Karpas-422 (cell line): ENCODE measurements at regions not wholly inside any gene's neighbourhood (a gene's known extent, or its start where the extent isn't known, plus 50 kb on each side); places are given as distances from the start of the nearest gene placed in this dataset.

Source experiments
- DNase-seq: peaks from one replicate; pipeline ENCODE4 v3.0.0-alpha.2; 2015
- H2AFZ ChIP-seq: fragments of 200-600 bp; sonication (generic); 2 replicates; pipeline ENCODE4 v1.6.1; 2014; ENCODE audit warnings: antibody characterized with exemption, low read length, mixed read lengths
- H3K27ac ChIP-seq: fragments of 200-600 bp; sonication (generic); 2 replicates; pipeline ENCODE4 v1.5.1; 2014; ENCODE audit warnings: mild to moderate bottlenecking, low read length, moderate library complexity
- H3K27me3 ChIP-seq: fragments of 200-600 bp; sonication (generic); 2 replicates; pipeline ENCODE4 v1.6.1; 2014; ENCODE audit warnings: low read length, mixed read lengths
- H3K36me3 ChIP-seq: fragments of 200-600 bp; sonication (generic); 2 replicates; pipeline ENCODE4 v1.6.1; 2014; ENCODE audit warnings: low read length, mixed read lengths; ENCODE audit not compliant: insufficient read depth
- H3K4me1 ChIP-seq: fragments of 200-600 bp; sonication (generic); 2 replicates; pipeline ENCODE4 v1.6.1; 2014; ENCODE audit warnings: mild to moderate bottlenecking, low read length, mixed read lengths
- H3K4me2 ChIP-seq: fragments of 200-600 bp; sonication (generic); 2 replicates; pipeline ENCODE4 v1.6.1; 2014; ENCODE audit warnings: low read length, low read depth, mild to moderate bottlenecking; ENCODE audit not compliant: poor library complexity, severe bottlenecking
- H3K4me3 ChIP-seq: fragments of 200-600 bp; sonication (generic); 2 replicates; pipeline ENCODE4 v1.5.1; 2014; ENCODE audit warnings: mild to moderate bottlenecking, antibody characterized with exemption, low read length, mixed read lengths
- H3K79me2 ChIP-seq: fragments of 200-600 bp; sonication (generic); 2 replicates; pipeline ENCODE4 v1.6.1; 2014; ENCODE audit warnings: mild to moderate bottlenecking, low read length, mixed read lengths
- H3K9ac ChIP-seq: fragments of 200-600 bp; sonication (generic); 2 replicates; pipeline ENCODE4 v1.6.0; 2014; ENCODE audit warnings: low read length
- H3K9me2 ChIP-seq: fragments of 200-600 bp; sonication (generic), shearing (Covaris generic); replicated peaks from 2 replicates; pipeline ENCODE4 v1.6.0; 2014; ENCODE audit warnings: mild to moderate bottlenecking, low read length, moderate library complexity; ENCODE audit not compliant: insufficient read depth
- H3K9me3 ChIP-seq: fragments of 300-700, 200-600 bp; sonication (generic); 2 replicates; pipeline ENCODE4 v1.6.1; 2014; ENCODE audit warnings: low read length, mixed read lengths
- H4K20me1 ChIP-seq: fragments of 200-600 bp; sonication (generic); 2 replicates; pipeline ENCODE4 v1.6.1; 2014; ENCODE audit warnings: mild to moderate bottlenecking, antibody characterized with exemption, low read length, low read depth; ENCODE audit not compliant: insufficient read depth

- no peaks in the 10 kb centered on the region for H3K27me3 ChIP-seq
- H3K4me2 ChIP-seq = no peak overlapping the region
- H2AFZ ChIP-seq = no peak overlapping the region
- no peaks in the 10 kb centered on the region for H4K20me1 ChIP-seq
- H3K79me2 ChIP-seq = no peaks in the 10 kb centered on the region
- H3K36me3 ChIP-seq = no peaks in the 10 kb centered on the region
- no peaks in the 10 kb centered on the region for H3K9me3 ChIP-seq
- H3K9ac ChIP-seq = no peak overlapping the region
- no peak overlapping the region for H3K4me3 ChIP-seq
- no peak overlapping the region for H3K27ac ChIP-seq
- DNase-seq = no peak
- no peaks in the 10 kb centered on the region for H3K4me1 ChIP-seq
- no peaks in the 10 kb centered on the region for H3K9me2 ChIP-seq
Observed at GRCh38 chrY:15648198-15648597, 1123.9 kb downstream of the NLGN4Y start.

DNA sequence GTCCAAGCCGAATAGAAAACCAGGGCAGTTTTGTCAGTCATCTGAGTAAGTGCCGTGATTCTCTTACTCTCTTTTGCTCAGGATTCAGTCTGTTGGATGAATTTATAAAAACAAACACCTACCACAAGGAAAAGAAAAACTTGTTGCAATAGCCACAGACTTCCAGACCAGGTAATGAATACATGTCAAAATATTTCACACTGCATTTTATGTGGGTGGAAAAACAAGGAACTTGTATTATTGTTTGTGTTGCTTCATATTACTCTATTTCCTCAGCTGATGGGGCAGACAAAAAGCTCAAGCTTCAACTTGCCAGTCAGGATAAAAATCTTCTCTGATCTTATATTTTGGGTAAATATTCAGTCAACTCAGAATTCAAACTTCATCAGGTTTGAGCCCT is 1125.7 kb downstream of the NLGN4Y start:
- Histone ChIP-seq H3K36me3 (no peaks in the 10 kb centered on the region), H3K4me1 (no peaks in the 10 kb centered on the region), H2AFZ (no peak overlapping the region), H3K27me3 (no peaks in the 10 kb centered on the region), H3K4me2 (no peak overlapping the region), H3K27ac (no peak overlapping the region), H3K79me2 (no peaks in the 10 kb centered on the region), H3K9me3 (no peaks in the 10 kb centered on the region), H3K9me2 (no peaks in the 10 kb centered on the region), H3K9ac (no peak overlapping the region), H3K4me3 (no peak overlapping the region), H4K20me1 (no peaks in the 10 kb centered on the region)
- no peak for DNase-seq

- H3K4me2 ChIP-seq = no peak overlapping the region
- no peak for DNase-seq
- no peak overlapping the region for H3K4me3 ChIP-seq
- H3K9ac ChIP-seq = no peak overlapping the region
- no peaks in the 10 kb centered on the region for H3K79me2 ChIP-seq
- no peaks in the 10 kb centered on the region for H3K36me3 ChIP-seq
- H3K9me3 ChIP-seq = no peaks in the 10 kb centered on the region
- H3K27me3 ChIP-seq = no peaks in the 10 kb centered on the region
- no peak overlapping the region for H3K27ac ChIP-seq
- no peak overlapping the region for H2AFZ ChIP-seq
- no peaks in the 10 kb centered on the region for H3K4me1 ChIP-seq
- no peaks in the 10 kb centered on the region for H3K9me2 ChIP-seq
- no peaks in the 10 kb centered on the region for H4K20me1 ChIP-seq
Observed at GRCh38 chrY:15688531-15688930, 1164.2 kb downstream of the NLGN4Y start.

- Histone ChIP-seq H3K4me2 (no peak overlapping the region), H3K9ac (no peak overlapping the region)
Observed at GRCh38 chrY:15689994-15690393, 1165.7 kb downstream of the NLGN4Y start.

GRCh38 chrY:15702131-15702530 is 1177.8 kb downstream of the NLGN4Y start:
- no peaks in the 10 kb centered on the region for H4K20me1 ChIP-seq
- no peak overlapping the region for H3K4me3 ChIP-seq
- H3K9ac ChIP-seq = no peak overlapping the region
- H3K4me2 ChIP-seq = no peak overlapping the region
- no peak for DNase-seq
- no peaks in the 10 kb centered on the region for H3K4me1 ChIP-seq
- H3K9me2 ChIP-seq = no peaks in the 10 kb centered on the region
- H3K79me2 ChIP-seq = no peaks in the 10 kb centered on the region
- no peak overlapping the region for H3K27ac ChIP-seq
- no peaks in the 10 kb centered on the region for H3K36me3 ChIP-seq
- H3K27me3 ChIP-seq = no peaks in the 10 kb centered on the region
- no peak overlapping the region for H2AFZ ChIP-seq
- no peaks in the 10 kb centered on the region for H3K9me3 ChIP-seq

More at GRCh38 chrY:15689994-15690393, 1165.7 kb downstream of the NLGN4Y start:
- Histone ChIP-seq H3K27me3 (no peaks in the 10 kb centered on the region), H2AFZ (no peak overlapping the region), H3K36me3 (no peaks in the 10 kb centered on the region), H3K27ac (no peak overlapping the region), H3K4me3 (no peak overlapping the region), H3K9me3 (no peaks in the 10 kb centered on the region), H3K79me2 (no peaks in the 10 kb centered on the region), H4K20me1 (no peaks in the 10 kb centered on the region), H3K4me1 (no peaks in the 10 kb centered on the region), H3K9me2 (no peaks in the 10 kb centered on the region)
- DNase-seq = no peak

DNA sequence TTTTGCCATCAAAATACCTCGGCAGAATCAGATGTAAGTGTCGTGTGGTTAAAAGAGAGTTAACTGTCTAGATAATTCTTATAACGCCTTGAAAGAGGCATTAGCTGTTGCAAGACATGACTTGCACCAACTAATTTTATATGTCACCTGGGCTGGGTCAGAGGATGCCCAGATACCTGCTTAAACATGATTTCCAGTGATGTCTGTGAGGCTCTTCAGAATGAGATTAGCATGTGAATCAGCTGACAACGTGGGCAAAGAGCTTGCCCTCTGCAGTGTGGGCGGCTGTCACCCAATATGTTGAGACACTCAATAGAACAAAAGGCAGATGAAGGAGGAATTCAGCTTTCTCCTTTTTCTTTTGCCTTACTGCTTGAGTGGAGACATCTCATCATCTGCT is 1180.6 kb downstream of the NLGN4Y start:
- no peaks in the 10 kb centered on the region for H3K79me2 ChIP-seq
- H3K9ac ChIP-seq = no peak overlapping the region
- H3K4me3 ChIP-seq = no peak overlapping the region
- no peaks in the 10 kb centered on the region for H3K27me3 ChIP-seq
- no peak overlapping the region for H3K4me2 ChIP-seq
- no peaks in the 10 kb centered on the region for H4K20me1 ChIP-seq
- no peaks in the 10 kb centered on the region for H3K9me3 ChIP-seq
- DNase-seq = no peak
- no peaks in the 10 kb centered on the region for H3K36me3 ChIP-seq
- no peak overlapping the region for H3K27ac ChIP-seq
- H3K9me2 ChIP-seq = no peaks in the 10 kb centered on the region
- H2AFZ ChIP-seq = no peak overlapping the region
- no peaks in the 10 kb centered on the region for H3K4me1 ChIP-seq

DNA sequence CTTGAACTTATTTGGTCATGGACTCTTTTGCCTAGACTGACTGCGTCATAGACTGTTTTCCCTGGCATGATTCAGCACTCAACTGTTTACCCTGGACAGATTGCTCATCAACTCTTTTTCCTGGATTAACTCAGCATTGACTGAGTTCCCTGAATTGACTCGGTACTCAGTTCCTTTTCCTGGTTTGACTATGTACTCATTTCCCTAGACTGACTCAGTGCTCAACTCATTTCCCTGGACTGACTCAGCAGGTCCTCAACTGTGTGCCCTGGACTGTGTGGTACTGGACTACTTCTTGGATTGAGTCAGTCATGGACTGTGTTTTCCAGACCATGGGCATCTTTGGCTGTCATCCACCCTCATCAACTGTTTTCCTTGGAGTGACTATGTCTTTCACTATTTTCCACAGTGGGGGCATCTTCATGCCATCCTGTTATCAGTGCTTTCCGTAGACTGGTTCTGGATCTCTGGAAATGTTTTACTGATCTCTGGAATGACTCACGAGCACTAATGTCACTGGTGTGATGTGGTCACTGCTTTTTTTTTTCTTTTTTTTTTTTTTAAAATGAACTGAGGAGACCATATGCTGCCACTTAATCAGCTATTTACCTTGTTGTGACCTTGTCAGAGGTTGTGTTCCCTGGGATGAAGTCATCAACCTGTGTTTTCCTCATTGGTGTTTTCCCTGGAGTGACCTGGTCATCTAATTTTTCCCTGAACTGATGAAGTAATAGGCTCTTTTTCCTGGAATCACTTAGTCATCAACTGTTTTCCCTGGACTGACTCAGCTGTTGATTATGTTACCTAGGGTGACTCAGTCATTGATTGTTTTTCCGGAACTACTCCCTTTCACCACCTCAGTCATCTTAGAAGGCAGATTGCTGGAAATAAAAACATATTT is 1225.5 kb downstream of the NLGN4Y start:
- H3K9me3 ChIP-seq = no peaks in the 10 kb centered on the region
- no peaks in the 10 kb centered on the region for H3K9me2 ChIP-seq
- no peaks in the 10 kb centered on the region for H3K4me1 ChIP-seq
- H2AFZ ChIP-seq = no peak overlapping the region
- H3K27me3 ChIP-seq = no peaks in the 10 kb centered on the region
- H3K27ac ChIP-seq = no peak overlapping the region
- H3K4me2 ChIP-seq = no peak overlapping the region
- H3K9ac ChIP-seq = no peak overlapping the region
- H3K4me3 ChIP-seq = no peak overlapping the region
- H3K79me2 ChIP-seq = no peaks in the 10 kb centered on the region
- no peaks in the 10 kb centered on the region for H4K20me1 ChIP-seq
- DNase-seq = no peak
- H3K36me3 ChIP-seq = no peaks in the 10 kb centered on the region

DNA sequence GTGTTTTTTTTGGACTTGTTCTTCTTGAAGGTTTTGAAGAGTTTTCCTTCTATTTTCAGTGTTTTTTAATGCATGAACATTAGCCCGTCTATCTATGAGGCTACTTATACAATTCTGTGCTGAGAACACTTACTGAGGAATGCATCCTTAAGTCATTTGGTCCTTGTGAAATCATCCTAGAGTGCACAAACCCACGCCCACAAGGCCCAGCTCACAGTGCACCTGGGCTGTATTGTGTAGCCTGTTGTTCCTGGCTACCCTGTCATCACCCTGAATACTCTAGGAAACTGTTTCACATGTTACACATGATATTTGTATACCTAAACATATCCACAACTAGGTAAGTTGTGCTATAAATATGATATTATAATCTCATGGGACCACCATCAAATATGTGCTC is 1226.7 kb downstream of the NLGN4Y start:
- H3K79me2 ChIP-seq = no peaks in the 10 kb centered on the region
- no peak overlapping the region for H3K4me3 ChIP-seq
- H3K36me3 ChIP-seq = no peaks in the 10 kb centered on the region
- no peaks in the 10 kb centered on the region for H3K9me3 ChIP-seq
- no peak overlapping the region for H3K4me2 ChIP-seq
- H4K20me1 ChIP-seq = no peaks in the 10 kb centered on the region
- no peaks in the 10 kb centered on the region for H3K27me3 ChIP-seq
- no peak overlapping the region for H2AFZ ChIP-seq
- no peaks in the 10 kb centered on the region for H3K4me1 ChIP-seq
- H3K27ac ChIP-seq = no peak overlapping the region
- H3K9me2 ChIP-seq = no peaks in the 10 kb centered on the region
- H3K9ac ChIP-seq = no peak overlapping the region
- DNase-seq = no peak
